ENCODE measurements at regions not wholly inside any gene's neighbourhood (a gene's known extent, or its start where the extent isn't known, plus 50 kb on each side); places are given as distances from the start of the nearest gene placed in this dataset.

DNA sequence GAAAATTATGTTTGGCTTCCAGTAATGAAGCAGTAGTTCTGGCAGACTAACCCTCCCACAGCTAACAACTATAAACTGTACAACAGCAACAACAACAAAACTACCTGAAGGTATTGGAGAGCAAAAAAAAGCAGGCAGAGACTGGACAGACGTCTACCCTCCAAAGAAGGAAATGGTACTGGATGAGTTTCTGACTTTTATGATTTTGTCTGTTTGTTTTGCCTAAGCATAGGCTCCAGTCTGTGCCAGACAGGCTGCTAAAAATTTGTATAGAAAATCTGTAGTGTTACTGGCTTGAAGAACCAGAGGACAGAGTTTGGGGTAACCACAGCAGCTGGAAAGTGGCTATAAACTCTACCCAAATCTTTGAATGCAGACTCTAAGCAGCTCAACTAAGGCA lies 131.3 kb downstream of the SLC25A47 start:
- no peaks in the 10 kb centered on the region for H3K9me3 ChIP-seq (ENCODE audit: control insufficient read depth in 1 of 2, insufficient read depth in 1 of 2, low read depth in 1 of 2, low read length in 2 of 2)
- ChIA-PET CTCF (no interaction called here), RAD21 (ENCODE audit: low non-redundant PET in 1 of 2, low total read pairs in 2 of 2, uncharacterized antibody in 2 of 2, unreplicated experiment in 2 of 2) (no interaction called here), POLR2A (no interaction called here)
- H3K27ac ChIP-seq (ENCODE audit: low read depth, low read length), result no peak overlapping the region
- ATAC-seq (no peak), DNase-seq (ENCODE audit: low read depth, low spot score) (no peak)
- no peaks in the 10 kb centered on the region for H3K27me3 ChIP-seq (ENCODE audit: insufficient read depth, low read length)
- no peaks in the 10 kb centered on the region for H3K36me3 ChIP-seq (ENCODE audit: control insufficient read depth in 1 of 2, insufficient read depth in 2 of 2, low read length in 2 of 2)
- no TSS peak for BruUV-seq (replicated peaks)
- H3K4me3 ChIP-seq (replicated peaks in 1 of 2; ENCODE audit: low read depth in 1 of 2, low read length in 2 of 2), result no peak overlapping the region
- no peak overlapping the region for H3K4me2 ChIP-seq (ENCODE audit: low read length)
- H3K4me1 ChIP-seq (ENCODE audit: control insufficient read depth in 1 of 2, insufficient read depth in 2 of 2, low read length in 2 of 2), result no peaks in the 10 kb centered on the region
- no peaks in the 10 kb centered on the region for H3K9me2 ChIP-seq (ENCODE audit: insufficient read depth)
- intact Hi-C loops (cut with micrococcal nuclease), result no loop called here
- no peaks in the 10 kb centered on the region for H4K20me1 ChIP-seq (ENCODE audit: insufficient read depth)
- no peak overlapping the region for H3K9ac ChIP-seq (ENCODE audit: low read length)
- no peak overlapping the region for H2AFZ ChIP-seq (ENCODE audit: low read depth, low read length, poor library complexity, severe bottlenecking)
- no peak for TF ChIP-seq POLR2AphosphoS5 (IDR thresholded peaks at IDR 0.05; ENCODE audit: low read depth, low read length)
- no peaks in the 10 kb centered on the region for H3K79me2 ChIP-seq (ENCODE audit: insufficient read depth, low read length)

DNA sequence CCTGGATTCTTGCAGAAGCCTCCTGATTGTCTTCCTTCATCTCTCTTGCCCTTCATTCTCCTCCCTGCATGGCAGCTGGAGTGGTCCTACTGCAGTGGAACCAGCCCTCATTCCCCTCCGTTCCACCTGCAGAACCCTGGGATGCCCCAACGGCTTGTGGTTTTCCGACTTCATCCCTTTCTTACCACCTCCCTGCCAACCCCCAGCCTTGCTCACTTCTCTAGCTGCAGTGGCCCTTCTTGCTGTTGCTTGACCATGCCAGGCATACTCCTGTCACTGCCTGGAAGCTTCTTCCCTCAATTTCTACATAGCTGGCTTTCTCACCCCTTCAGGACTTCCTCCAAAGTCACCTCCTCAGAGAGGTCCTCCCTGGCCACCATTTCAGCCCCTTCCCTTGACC lies 123.3 kb downstream of the BEGAIN start:
- no peaks in the 10 kb centered on the region for H3K9me2 ChIP-seq (ENCODE audit: insufficient read depth)
- no peaks in the 10 kb centered on the region for H3K36me3 ChIP-seq (ENCODE audit: control insufficient read depth in 1 of 2, insufficient read depth in 2 of 2, low read length in 2 of 2)
- intact Hi-C loops (cut with micrococcal nuclease), result no loop called here
- no peaks in the 10 kb centered on the region for H3K79me2 ChIP-seq (ENCODE audit: insufficient read depth, low read length)
- ChIA-PET POLR2A (no interaction called here), RAD21 (ENCODE audit: low non-redundant PET in 1 of 2, low total read pairs in 2 of 2, uncharacterized antibody in 2 of 2, unreplicated experiment in 2 of 2) (no interaction called here), CTCF (no interaction called here)
- no peak overlapping the region for H2AFZ ChIP-seq (ENCODE audit: low read depth, low read length, poor library complexity, severe bottlenecking)
- TF ChIP-seq, protein P1, sequence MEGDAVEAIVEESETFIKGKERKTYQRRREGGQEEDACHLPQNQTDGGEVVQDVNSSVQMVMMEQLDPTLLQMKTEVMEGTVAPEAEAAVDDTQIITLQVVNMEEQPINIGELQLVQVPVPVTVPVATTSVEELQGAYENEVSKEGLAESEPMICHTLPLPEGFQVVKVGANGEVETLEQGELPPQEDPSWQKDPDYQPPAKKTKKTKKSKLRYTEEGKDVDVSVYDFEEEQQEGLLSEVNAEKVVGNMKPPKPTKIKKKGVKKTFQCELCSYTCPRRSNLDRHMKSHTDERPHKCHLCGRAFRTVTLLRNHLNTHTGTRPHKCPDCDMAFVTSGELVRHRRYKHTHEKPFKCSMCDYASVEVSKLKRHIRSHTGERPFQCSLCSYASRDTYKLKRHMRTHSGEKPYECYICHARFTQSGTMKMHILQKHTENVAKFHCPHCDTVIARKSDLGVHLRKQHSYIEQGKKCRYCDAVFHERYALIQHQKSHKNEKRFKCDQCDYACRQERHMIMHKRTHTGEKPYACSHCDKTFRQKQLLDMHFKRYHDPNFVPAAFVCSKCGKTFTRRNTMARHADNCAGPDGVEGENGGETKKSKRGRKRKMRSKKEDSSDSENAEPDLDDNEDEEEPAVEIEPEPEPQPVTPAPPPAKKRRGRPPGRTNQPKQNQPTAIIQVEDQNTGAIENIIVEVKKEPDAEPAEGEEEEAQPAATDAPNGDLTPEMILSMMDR (IDR thresholded peaks at IDR 0.05 in 2 of 3, conservative IDR thresholded peaks at IDR 0.05 in 1 of 3; ENCODE audit: borderline replicate concordance in 1 of 3, insufficient read depth in 1 of 3, low read depth in 2 of 3, low read length in 2 of 3), result no peak
- TF ChIP-seq POLR2AphosphoS5 (IDR thresholded peaks at IDR 0.05; ENCODE audit: low read depth, low read length) (no peak), FOSL1 (IDR thresholded peaks at IDR 0.05; ENCODE audit: low read depth) (no peak), ZFX (IDR thresholded peaks at IDR 0.05) (no peak), EZH2phosphoT487 (IDR thresholded peaks at IDR 0.05; ENCODE audit: borderline replicate concordance) (no peak), SP1 (IDR thresholded peaks at IDR 0.05; ENCODE audit: low read depth) (no peak), EZH2 (IDR thresholded peaks at IDR 0.05) (no peak), POLR2A (IDR thresholded peaks at IDR 0.05; ENCODE audit: borderline replicate concordance, extremely low read depth, insufficient read depth, insufficient read length) (no peak), ELF1 (IDR thresholded peaks at IDR 0.05; ENCODE audit: borderline replicate concordance, low read depth) (no peak), ZBTB33 (IDR thresholded peaks at IDR 0.05; ENCODE audit: extremely low read depth, insufficient replicate concordance, low read length) (no peak), CEBPB (IDR thresholded peaks at IDR 0.05; ENCODE audit: low read depth) (no peak)
- TF ChIP-seq, protein P2, sequence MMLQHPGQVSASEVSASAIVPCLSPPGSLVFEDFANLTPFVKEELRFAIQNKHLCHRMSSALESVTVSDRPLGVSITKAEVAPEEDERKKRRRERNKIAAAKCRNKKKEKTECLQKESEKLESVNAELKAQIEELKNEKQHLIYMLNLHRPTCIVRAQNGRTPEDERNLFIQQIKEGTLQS (IDR thresholded peaks at IDR 0.05), result no peak
- TF ChIP-seq, protein P3, sequence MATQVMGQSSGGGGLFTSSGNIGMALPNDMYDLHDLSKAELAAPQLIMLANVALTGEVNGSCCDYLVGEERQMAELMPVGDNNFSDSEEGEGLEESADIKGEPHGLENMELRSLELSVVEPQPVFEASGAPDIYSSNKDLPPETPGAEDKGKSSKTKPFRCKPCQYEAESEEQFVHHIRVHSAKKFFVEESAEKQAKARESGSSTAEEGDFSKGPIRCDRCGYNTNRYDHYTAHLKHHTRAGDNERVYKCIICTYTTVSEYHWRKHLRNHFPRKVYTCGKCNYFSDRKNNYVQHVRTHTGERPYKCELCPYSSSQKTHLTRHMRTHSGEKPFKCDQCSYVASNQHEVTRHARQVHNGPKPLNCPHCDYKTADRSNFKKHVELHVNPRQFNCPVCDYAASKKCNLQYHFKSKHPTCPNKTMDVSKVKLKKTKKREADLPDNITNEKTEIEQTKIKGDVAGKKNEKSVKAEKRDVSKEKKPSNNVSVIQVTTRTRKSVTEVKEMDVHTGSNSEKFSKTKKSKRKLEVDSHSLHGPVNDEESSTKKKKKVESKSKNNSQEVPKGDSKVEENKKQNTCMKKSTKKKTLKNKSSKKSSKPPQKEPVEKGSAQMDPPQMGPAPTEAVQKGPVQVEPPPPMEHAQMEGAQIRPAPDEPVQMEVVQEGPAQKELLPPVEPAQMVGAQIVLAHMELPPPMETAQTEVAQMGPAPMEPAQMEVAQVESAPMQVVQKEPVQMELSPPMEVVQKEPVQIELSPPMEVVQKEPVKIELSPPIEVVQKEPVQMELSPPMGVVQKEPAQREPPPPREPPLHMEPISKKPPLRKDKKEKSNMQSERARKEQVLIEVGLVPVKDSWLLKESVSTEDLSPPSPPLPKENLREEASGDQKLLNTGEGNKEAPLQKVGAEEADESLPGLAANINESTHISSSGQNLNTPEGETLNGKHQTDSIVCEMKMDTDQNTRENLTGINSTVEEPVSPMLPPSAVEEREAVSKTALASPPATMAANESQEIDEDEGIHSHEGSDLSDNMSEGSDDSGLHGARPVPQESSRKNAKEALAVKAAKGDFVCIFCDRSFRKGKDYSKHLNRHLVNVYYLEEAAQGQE (IDR thresholded peaks at IDR 0.05; ENCODE audit: low read depth), result no peak
- H3K9ac ChIP-seq (ENCODE audit: low read length), result no peak overlapping the region
- H3K27me3 ChIP-seq (ENCODE audit: insufficient read depth, low read length), result peaks cover 27% of the 10 kb centered on the region; the same call in 1 of the 2 replicates
- H3K4me1 ChIP-seq (ENCODE audit: control insufficient read depth in 1 of 2, insufficient read depth in 2 of 2, low read length in 2 of 2), result no peaks in the 10 kb centered on the region
- no peak for ATAC-seq
- no peak overlapping the region for H3K4me2 ChIP-seq (ENCODE audit: low read length)
- H3K4me3 ChIP-seq (replicated peaks in 1 of 2; ENCODE audit: low read depth in 1 of 2, low read length in 2 of 2), result no peak overlapping the region
- no peaks in the 10 kb centered on the region for H4K20me1 ChIP-seq (ENCODE audit: insufficient read depth)
- BruUV-seq (replicated peaks), result no TSS peak
- no peak for DNase-seq (ENCODE audit: low read depth, low spot score)
- H3K9me3 ChIP-seq (ENCODE audit: control insufficient read depth in 1 of 2, insufficient read depth in 1 of 2, low read depth in 1 of 2, low read length in 2 of 2), result no peaks in the 10 kb centered on the region
- H3K27ac ChIP-seq (ENCODE audit: low read depth, low read length), result no peak overlapping the region

Data from HCT116 (cell line).